ENCODE measurements at regions not wholly inside any gene's neighbourhood (a gene's known extent, or its start where the extent isn't known, plus 50 kb on each side); places are given as distances from the start of the nearest gene placed in this dataset.

DNA sequence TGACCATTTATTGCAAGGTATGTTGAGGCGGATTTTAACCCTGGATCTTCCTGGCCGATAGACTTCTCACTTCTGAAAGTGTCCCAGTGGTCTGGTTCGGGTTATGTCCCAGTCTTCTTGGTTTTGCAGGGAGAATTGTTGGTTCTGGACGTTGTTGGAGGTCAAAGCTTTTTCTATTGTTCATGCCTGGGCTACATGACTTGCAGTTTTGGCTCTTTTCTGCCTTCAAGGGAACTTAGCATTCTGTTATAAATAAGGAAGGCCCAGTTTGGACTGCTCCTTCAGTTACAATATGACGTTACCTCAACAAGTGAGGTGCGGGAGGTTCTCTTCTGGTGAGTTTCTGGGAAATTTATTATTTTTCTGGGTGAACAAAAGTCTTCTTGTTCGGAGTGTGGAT, 614.3 kb downstream of the DIPK2A start:
- TF ChIP-seq, protein P1, sequence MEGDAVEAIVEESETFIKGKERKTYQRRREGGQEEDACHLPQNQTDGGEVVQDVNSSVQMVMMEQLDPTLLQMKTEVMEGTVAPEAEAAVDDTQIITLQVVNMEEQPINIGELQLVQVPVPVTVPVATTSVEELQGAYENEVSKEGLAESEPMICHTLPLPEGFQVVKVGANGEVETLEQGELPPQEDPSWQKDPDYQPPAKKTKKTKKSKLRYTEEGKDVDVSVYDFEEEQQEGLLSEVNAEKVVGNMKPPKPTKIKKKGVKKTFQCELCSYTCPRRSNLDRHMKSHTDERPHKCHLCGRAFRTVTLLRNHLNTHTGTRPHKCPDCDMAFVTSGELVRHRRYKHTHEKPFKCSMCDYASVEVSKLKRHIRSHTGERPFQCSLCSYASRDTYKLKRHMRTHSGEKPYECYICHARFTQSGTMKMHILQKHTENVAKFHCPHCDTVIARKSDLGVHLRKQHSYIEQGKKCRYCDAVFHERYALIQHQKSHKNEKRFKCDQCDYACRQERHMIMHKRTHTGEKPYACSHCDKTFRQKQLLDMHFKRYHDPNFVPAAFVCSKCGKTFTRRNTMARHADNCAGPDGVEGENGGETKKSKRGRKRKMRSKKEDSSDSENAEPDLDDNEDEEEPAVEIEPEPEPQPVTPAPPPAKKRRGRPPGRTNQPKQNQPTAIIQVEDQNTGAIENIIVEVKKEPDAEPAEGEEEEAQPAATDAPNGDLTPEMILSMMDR (conservative IDR thresholded peaks at IDR 0.05; ENCODE audit: low read depth, low read length) = no peak
- TF ChIP-seq EZH2 (IDR thresholded peaks at IDR 0.05; ENCODE audit: borderline replicate concordance, low read depth, low read length, poor library complexity, severe bottlenecking) = no peak

All from A673 (cell line).